ENCODE measurements at regions not wholly inside any gene's neighbourhood (a gene's known extent, or its start where the extent isn't known, plus 50 kb on each side); places are given as distances from the start of the nearest gene placed in this dataset.

GRCh38 chr10:29102636-29103035 is 186.2 kb upstream of the LYZL1 start:
- no peak overlapping the region for H3K4me3 ChIP-seq (ENCODE audit: control insufficient read depth, low read depth, low read length)
- no peak for DNase-seq (ENCODE audit: low read depth)
- TF ChIP-seq CTCF (conservative IDR thresholded peaks at IDR 0.05; ENCODE audit: control insufficient read depth, insufficient read depth, low read depth, low read length), result no peak

- no peak overlapping the region for H3K4me3 ChIP-seq (ENCODE audit: control insufficient read depth, low read depth, low read length)
- no peak for DNase-seq (ENCODE audit: low read depth)
- TF ChIP-seq CTCF (conservative IDR thresholded peaks at IDR 0.05; ENCODE audit: control insufficient read depth, insufficient read depth, low read depth, low read length), result no peak
These were observed 184.0 kb upstream of the LYZL1 start for GRCh38 chr10:29104661-29105399.

- no peak for TF ChIP-seq CTCF (conservative IDR thresholded peaks at IDR 0.05; ENCODE audit: control insufficient read depth, insufficient read depth, low read depth, low read length)
- no peak overlapping the region for H3K4me3 ChIP-seq (ENCODE audit: control insufficient read depth, low read depth, low read length)
- no peak for DNase-seq (ENCODE audit: low read depth)
These were observed 183.2 kb upstream of the LYZL1 start for GRCh38 chr10:29105516-29106215.

GRCh38 chr10:29106287-29106686 is 182.6 kb upstream of the LYZL1 start:
- TF ChIP-seq CTCF (conservative IDR thresholded peaks at IDR 0.05; ENCODE audit: control insufficient read depth, insufficient read depth, low read depth, low read length), result no peak
- no peak for DNase-seq (ENCODE audit: low read depth)
- no peak overlapping the region for H3K4me3 ChIP-seq (ENCODE audit: control insufficient read depth, low read depth, low read length)

GRCh38 chr10:29107866-29108498 is 180.9 kb upstream of the LYZL1 start:
- no peak for DNase-seq (ENCODE audit: low read depth)
- H3K4me3 ChIP-seq (ENCODE audit: control insufficient read depth, low read depth, low read length), result no peak overlapping the region
- TF ChIP-seq CTCF (conservative IDR thresholded peaks at IDR 0.05; ENCODE audit: control insufficient read depth, insufficient read depth, low read depth, low read length), result no peak

- DNase-seq (ENCODE audit: low read depth), result no peak
- no peak overlapping the region for H3K4me3 ChIP-seq (ENCODE audit: control insufficient read depth, low read depth, low read length)
- no peak for TF ChIP-seq CTCF (conservative IDR thresholded peaks at IDR 0.05; ENCODE audit: control insufficient read depth, insufficient read depth, low read depth, low read length)
These were observed 178.9 kb upstream of the LYZL1 start for GRCh38 chr10:29109707-29110571.

Data from fibroblast of mammary gland (primary cell).